Natural killer cell (primary cell): ENCODE measurements at regions not wholly inside any gene's neighbourhood (a gene's known extent, or its start where the extent isn't known, plus 50 kb on each side); places are given as distances from the start of the nearest gene placed in this dataset.

ENCODE experiments used
- ATAC-seq, 3 donors: fragments of 150-1000 bp in 2 of 3; fragments of 200-7000 bp in 1 of 3; cut with Tn5 transposase; 1 replicate in 1 of 3; 2 replicates in 2 of 3; pipeline ENCODE4 v1.10.0; 2021; ENCODE audit warnings: mild to moderate bottlenecking in 2 of 3, moderate library complexity in 2 of 3
- DNase-seq, 2 donors: peaks; one replicate each; pipeline versions ENCODE4 v3.0.0 to v3.0.0-alpha.2; 2013 to 2021; ENCODE audit warnings: mixed read lengths in 1 of 2
- H3K27ac ChIP-seq: one replicate; pipeline ENCODE4 v1.5.1; 2013; ENCODE audit warnings: mild to moderate bottlenecking, low read length
- H3K27me3 ChIP-seq: one replicate; pipeline ENCODE4 v1.6.1; 2013; ENCODE audit warnings: low read length; ENCODE audit not compliant: control insufficient read depth, insufficient read depth
- H3K36me3 ChIP-seq: one replicate; pipeline ENCODE4 v1.6.1; 2013; ENCODE audit warnings: low read length; ENCODE audit not compliant: control insufficient read depth, insufficient read depth
- H3K4me1 ChIP-seq: one replicate; pipeline ENCODE4 v1.6.1; 2013; ENCODE audit warnings: low read length; ENCODE audit not compliant: control insufficient read depth, insufficient read depth
- H3K4me3 ChIP-seq: one replicate; pipeline ENCODE4 v1.5.1; 2013; ENCODE audit warnings: low read length
- H3K9me3 ChIP-seq: one replicate; pipeline ENCODE4 v1.6.1; 2013; ENCODE audit warnings: low read length; ENCODE audit not compliant: control insufficient read depth, insufficient read depth
- H3K27ac Mint-ChIP-seq, 2 donors: one replicate each; pipeline ENCODE4 v1.8.0; 2022; ENCODE audit warnings: mild to moderate bottlenecking in 2 of 2, mixed read lengths in 2 of 2, moderate library complexity in 1 of 2
- H3K27me3 Mint-ChIP-seq, 2 donors: one replicate each; pipeline ENCODE4 v1.8.0; 2022; ENCODE audit warnings: low read depth in 2 of 2, mixed read lengths in 2 of 2
- H3K36me3 Mint-ChIP-seq: one replicate; pipeline ENCODE4 v1.8.0; 2022; ENCODE audit warnings: mixed read lengths
- H3K4me1 Mint-ChIP-seq, 2 donors: one replicate each; pipeline ENCODE4 v1.8.0; 2022; ENCODE audit warnings: mixed read lengths in 2 of 2
- H3K4me3 Mint-ChIP-seq: one replicate; pipeline ENCODE4 v1.8.0; 2022; ENCODE audit warnings: mild to moderate bottlenecking, moderate library complexity, mixed read lengths
- H3K9me3 Mint-ChIP-seq, 2 donors: one replicate each; pipeline ENCODE4 v1.8.0; 2022; ENCODE audit warnings: mixed read lengths in 2 of 2
- WGBS: methylation state at CpG from one replicate; pipeline ENCODE4 v1.1.7; 2013; ENCODE audit warnings: missing lambda C conversion rate; ENCODE audit not compliant: insufficient coverage; 5-methylcytosine and 5-hydroxymethylcytosine counted together
- intact Hi-C: fragments of 100-400 bp; cut with micrococcal nuclease; formaldehyde crosslinking; loops from one replicate; pipeline ENCODE4 v1.14.2; 2022
- TF ChIP-seq, protein P1 (sequence below): fragments of 200-600 bp; IDR thresholded peaks from one replicate; pipeline ENCODE4 v1.8.0; 2022; ENCODE audit warnings: antibody characterized with exemption

DNA sequence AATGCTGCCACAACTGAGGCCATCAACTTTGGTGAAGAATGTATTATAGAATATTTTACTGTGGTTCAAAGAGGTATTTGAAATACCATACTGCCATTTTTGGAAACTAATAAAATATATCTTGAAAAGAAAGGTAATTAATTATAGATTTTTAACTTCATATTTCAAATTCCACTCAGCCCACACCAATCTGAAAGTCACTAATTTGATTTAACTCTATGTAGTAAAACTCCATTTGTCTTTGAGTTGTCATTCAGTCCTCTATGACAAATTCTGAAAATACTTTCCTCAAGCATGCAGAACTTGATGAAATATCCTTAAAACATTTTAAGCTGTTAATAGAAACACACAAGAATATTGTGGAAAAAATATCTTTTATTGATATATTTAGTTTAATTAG lies 1196.7 kb upstream of the CITED2 start:
- Histone ChIP-seq H3K36me3 (no peaks in the 10 kb centered on the region), H3K4me3 (no peak overlapping the region), H3K9me3 (no peaks in the 10 kb centered on the region), H3K27ac (no peak overlapping the region), H3K4me1 (no peaks in the 10 kb centered on the region), H3K27me3 (no peaks in the 10 kb centered on the region)
- no peak overlapping the region for H3K27ac Mint-ChIP-seq
- no peak overlapping the region for H3K4me3 Mint-ChIP-seq
- intact Hi-C loops: no loop called here
- ATAC-seq (no peak), DNase-seq (no peak)
- no peaks in the 10 kb centered on the region for H3K4me1 Mint-ChIP-seq
- peaks cover 2 to 4% of the 10 kb centered on the region in 2 donors for H3K9me3 Mint-ChIP-seq
- no peaks in the 10 kb centered on the region for H3K36me3 Mint-ChIP-seq
- no peaks in the 10 kb centered on the region for H3K27me3 Mint-ChIP-seq
- TF ChIP-seq, protein P1, sequence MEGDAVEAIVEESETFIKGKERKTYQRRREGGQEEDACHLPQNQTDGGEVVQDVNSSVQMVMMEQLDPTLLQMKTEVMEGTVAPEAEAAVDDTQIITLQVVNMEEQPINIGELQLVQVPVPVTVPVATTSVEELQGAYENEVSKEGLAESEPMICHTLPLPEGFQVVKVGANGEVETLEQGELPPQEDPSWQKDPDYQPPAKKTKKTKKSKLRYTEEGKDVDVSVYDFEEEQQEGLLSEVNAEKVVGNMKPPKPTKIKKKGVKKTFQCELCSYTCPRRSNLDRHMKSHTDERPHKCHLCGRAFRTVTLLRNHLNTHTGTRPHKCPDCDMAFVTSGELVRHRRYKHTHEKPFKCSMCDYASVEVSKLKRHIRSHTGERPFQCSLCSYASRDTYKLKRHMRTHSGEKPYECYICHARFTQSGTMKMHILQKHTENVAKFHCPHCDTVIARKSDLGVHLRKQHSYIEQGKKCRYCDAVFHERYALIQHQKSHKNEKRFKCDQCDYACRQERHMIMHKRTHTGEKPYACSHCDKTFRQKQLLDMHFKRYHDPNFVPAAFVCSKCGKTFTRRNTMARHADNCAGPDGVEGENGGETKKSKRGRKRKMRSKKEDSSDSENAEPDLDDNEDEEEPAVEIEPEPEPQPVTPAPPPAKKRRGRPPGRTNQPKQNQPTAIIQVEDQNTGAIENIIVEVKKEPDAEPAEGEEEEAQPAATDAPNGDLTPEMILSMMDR: no peak

DNA sequence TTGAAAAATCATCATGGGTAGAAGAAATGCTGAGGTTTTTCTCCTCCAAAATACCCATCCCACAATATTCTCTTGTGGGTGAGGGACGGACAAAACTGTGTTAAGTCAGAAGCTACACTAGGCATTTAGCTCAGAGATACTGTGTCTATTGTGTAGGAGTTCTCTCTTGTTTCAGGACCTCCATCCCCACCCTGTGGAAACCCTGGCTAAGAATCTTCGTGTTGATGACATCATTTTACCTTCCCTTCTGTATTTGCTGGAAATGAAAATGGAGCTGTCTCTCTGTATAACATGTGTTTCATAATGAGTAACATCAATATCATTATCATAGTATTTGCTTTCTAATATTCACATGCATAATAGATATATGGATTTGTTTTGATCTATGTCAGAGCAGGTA lies 1193.0 kb upstream of the CITED2 start:
- intact Hi-C loops: no loop called here
- H3K27me3 Mint-ChIP-seq: no peaks in the 10 kb centered on the region
- DNase-seq (no peak), ATAC-seq (no peak)
- peaks cover 0 to 3% of the 10 kb centered on the region in 2 donors for H3K9me3 Mint-ChIP-seq
- TF ChIP-seq, protein P1: no peak
- no peaks in the 10 kb centered on the region for H3K36me3 ChIP-seq
- H3K27me3 ChIP-seq: no peaks in the 10 kb centered on the region
- no peaks in the 10 kb centered on the region for H3K4me1 Mint-ChIP-seq
- H3K9me3 ChIP-seq: no peaks in the 10 kb centered on the region
- no peaks in the 10 kb centered on the region for H3K4me1 ChIP-seq
- no peaks in the 10 kb centered on the region for H3K36me3 Mint-ChIP-seq
- no peak overlapping the region for H3K4me3 Mint-ChIP-seq
- no peak overlapping the region for H3K4me3 ChIP-seq
- no CpG with 5 or more reads among the region's 2 CpGs for WGBS
- H3K27ac ChIP-seq: no peak overlapping the region
- H3K27ac Mint-ChIP-seq: no peak overlapping the region

DNA sequence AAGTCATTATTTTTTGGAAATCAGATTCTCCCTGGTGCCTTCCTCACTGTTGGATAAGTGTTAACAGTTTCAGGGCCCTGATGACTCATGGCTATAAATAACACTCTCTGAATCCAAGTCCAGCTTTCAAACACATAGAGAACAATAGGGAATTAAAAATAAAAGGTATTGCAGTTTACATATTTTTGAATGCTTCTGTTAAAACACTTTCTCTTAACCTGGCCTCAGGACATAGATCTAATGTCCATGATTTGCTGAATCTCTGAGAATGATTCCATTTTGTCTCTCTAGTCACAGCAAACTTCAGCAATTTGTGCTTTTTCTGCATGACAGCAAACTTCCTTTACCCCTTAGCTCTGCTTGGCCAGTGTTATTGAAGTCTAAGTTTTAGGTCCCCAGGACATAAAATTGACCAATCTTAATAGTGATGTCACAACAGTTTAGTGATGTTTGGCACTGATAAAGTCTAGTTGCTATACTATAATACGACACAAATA lies 1192.4 kb upstream of the CITED2 start:
- H3K27ac Mint-ChIP-seq: no peak overlapping the region
- H3K36me3 Mint-ChIP-seq: no peaks in the 10 kb centered on the region
- Histone ChIP-seq H3K27ac (no peak overlapping the region), H3K4me3 (no peak overlapping the region), H3K4me1 (no peaks in the 10 kb centered on the region), H3K27me3 (no peaks in the 10 kb centered on the region), H3K9me3 (no peaks in the 10 kb centered on the region), H3K36me3 (no peaks in the 10 kb centered on the region)
- H3K4me1 Mint-ChIP-seq: no peaks in the 10 kb centered on the region
- intact Hi-C loops: no loop called here
- WGBS: no CpG with 5 or more reads among the region's 1 CpG
- H3K9me3 Mint-ChIP-seq: peaks cover 0 to 2% of the 10 kb centered on the region in 2 donors
- H3K4me3 Mint-ChIP-seq: no peak overlapping the region
- no peak for ATAC-seq
- H3K27me3 Mint-ChIP-seq: no peaks in the 10 kb centered on the region
- TF ChIP-seq, protein P1: no peak
- no peak for DNase-seq

DNA sequence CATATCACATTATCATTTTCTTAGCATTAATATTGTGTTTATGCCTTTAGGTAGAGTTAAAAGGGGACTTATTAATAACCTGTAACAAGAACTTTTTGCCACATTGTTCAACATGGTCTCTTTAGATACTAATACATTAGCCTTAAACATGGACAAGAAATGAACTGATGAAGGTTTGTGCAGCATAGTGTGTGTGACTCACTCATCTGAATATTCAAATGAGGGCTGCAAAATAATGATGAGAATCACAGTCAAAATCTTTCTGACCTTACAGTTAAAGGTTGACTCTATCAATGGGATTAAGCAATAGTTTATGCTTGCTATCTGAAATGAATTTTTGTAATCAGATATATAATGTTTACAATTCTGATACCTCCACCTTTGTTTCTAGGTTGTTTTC lies 1189.3 kb upstream of the CITED2 start:
- Mint-ChIP-seq H3K27ac (no peak overlapping the region), H3K4me3 (no peak overlapping the region), H3K9me3 (peaks cover 0 to 2% of the 10 kb centered on the region in 2 donors), H3K4me1 (no peaks in the 10 kb centered on the region), H3K36me3 (no peaks in the 10 kb centered on the region), H3K27me3 (no peaks in the 10 kb centered on the region)
- Histone ChIP-seq H3K4me1 (no peaks in the 10 kb centered on the region), H3K27ac (no peak overlapping the region), H3K36me3 (no peaks in the 10 kb centered on the region), H3K4me3 (no peak overlapping the region), H3K27me3 (no peaks in the 10 kb centered on the region), H3K9me3 (no peaks in the 10 kb centered on the region)
- no peak for ATAC-seq
- TF ChIP-seq, protein P1: no peak
- no peak for DNase-seq
- intact Hi-C loops: no loop called here
